GM13977 (cell line): ENCODE measurements at regions not wholly inside any gene's neighbourhood (a gene's known extent, or its start where the extent isn't known, plus 50 kb on each side); places are given as distances from the start of the nearest gene placed in this dataset.

Experiments used
- DNase-seq: peaks from one replicate; pipeline ENCODE4 v3.0.0; 2012; ENCODE audit warnings: low spot score
- in situ Hi-C: fragments of 300-500 bp; cut with MboI; formaldehyde crosslinking; loops from one replicate; pipeline ENCODE4 v1.12.0; 2022; ENCODE audit warnings: low sequenced_read_pairs, low pct_unique_long_range_greater_than_20kb, mixed read lengths, inconsistent platforms; ENCODE audit not compliant: unreplicated experiment
- TF ChIP-seq, protein P1 (sequence below): IDR thresholded peaks from 2 replicates; pipeline ENCODE4 v1.5.1; 2012; ENCODE audit warnings: mild to moderate bottlenecking, control low read depth; ENCODE audit not compliant: insufficient read depth; ENCODE audit errors: extremely low read depth, missing control alignments

DNA sequence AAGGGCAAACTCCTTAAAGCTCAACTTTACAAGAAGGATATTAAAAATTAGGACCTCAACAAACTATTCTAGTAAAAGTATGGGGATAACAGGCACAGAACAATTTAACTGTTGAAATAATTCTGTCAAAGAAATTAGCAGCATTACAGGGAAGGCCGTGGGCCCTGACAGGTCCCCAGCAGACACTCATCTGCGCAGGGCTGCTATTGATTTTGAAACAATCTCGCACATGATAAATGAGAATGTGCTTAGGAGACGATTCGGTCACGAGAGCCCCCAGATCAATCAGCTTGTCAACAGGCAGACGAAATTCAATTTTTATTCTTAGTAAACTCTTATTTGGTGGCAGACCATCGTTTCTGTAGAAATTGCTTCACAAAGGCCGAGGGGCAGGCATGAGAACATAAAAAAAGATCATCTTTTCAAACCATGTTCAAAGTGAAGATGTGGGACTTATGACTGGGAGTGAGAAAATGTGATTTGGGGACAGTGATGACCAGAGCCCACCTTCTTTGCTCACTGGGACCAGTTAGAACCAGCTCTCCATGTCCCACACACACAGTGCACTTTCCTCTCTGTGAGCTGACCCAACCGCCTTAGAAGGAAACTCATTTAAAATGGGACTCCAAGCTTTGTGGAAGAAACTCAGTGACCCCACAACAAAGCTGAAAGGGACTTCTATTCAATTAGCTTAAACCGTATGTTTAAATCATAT is 654.5 kb downstream of the TOX3 start:
- no peak for DNase-seq
- TF ChIP-seq, protein P1, sequence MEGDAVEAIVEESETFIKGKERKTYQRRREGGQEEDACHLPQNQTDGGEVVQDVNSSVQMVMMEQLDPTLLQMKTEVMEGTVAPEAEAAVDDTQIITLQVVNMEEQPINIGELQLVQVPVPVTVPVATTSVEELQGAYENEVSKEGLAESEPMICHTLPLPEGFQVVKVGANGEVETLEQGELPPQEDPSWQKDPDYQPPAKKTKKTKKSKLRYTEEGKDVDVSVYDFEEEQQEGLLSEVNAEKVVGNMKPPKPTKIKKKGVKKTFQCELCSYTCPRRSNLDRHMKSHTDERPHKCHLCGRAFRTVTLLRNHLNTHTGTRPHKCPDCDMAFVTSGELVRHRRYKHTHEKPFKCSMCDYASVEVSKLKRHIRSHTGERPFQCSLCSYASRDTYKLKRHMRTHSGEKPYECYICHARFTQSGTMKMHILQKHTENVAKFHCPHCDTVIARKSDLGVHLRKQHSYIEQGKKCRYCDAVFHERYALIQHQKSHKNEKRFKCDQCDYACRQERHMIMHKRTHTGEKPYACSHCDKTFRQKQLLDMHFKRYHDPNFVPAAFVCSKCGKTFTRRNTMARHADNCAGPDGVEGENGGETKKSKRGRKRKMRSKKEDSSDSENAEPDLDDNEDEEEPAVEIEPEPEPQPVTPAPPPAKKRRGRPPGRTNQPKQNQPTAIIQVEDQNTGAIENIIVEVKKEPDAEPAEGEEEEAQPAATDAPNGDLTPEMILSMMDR = no peak
- in situ Hi-C loops = no loop called here

DNA sequence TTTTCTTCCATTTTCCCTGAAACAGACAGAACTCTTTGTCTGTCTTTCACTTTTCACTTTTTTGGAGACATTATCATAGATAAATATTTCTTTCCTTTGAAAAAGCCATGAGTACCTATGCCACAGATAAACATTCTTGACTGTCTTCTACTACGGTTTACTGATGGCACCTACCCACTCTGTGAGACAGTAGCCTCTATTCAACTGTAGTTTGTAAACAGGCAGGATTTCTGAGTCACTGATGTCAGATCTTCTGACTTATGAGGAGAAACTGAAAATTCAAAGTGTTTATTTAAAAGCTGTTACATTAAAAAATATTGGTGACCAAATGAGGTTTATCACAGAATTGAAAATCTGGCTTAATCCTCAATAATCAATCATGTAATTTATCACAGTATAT is 658.4 kb downstream of the TOX3 start:
- in situ Hi-C loops = no loop called here
- TF ChIP-seq, protein P1 = no peak
- no peak for DNase-seq

DNA sequence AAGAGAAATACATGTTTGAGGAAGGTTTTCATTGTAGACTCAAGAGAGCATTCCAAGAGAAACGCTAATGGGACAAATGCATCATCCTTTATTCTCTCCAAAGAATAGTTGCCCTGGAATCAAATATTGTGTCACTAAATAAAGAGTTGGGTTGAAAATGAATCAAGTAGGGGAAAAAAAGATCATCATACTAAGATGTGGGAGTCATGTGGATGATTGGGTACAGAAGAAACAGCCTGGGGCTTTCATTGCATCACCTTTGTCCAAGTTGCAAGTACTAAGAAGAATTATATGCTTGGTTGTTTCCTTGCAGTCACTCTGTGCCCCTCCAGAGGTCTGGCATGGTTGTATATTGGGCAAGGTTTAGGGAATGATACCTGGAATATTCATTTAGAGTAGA is 658.9 kb downstream of the TOX3 start:
- TF ChIP-seq, protein P1 = no peak
- in situ Hi-C loops = no loop called here
- DNase-seq = no peak

DNA sequence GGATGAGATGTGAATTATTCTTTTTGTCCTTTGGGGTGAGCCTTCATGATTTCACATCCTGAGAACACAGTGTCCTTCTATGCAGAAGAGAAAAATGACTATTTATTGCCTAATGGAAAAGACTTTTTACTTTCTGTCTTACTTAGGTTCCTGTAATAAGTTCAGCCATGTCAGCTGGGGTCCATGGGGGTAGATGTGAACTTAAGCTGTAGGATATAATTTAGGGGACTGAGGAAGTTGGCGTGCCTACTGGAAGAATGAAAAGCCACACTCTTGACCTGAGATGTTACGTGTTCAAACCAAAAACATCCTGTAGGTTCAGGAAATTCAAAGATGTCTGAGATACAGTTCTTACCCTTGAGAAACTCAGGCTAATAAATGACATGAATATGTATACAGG is 660.5 kb downstream of the TOX3 start:
- in situ Hi-C loops = no loop called here
- TF ChIP-seq, protein P1 = no peak

DNA sequence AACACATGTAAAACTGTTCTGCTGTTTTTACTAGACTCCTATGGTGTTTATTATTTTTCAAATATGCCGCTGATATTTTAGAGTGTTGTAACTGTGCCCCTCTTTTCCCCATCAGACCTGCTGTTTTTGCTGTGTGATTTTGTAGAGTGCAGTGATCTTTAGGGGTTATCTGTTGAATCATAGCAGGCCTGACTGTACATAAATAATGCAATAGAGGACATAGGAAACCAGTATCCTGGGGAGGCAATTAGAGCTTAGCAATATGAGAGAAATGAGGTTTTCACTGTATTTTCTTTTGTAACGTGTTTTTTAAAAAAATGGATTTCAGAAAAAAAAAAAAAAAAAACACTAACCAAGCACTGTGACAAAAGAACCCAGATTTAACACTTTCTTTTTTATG is 662.2 kb downstream of the TOX3 start:
- in situ Hi-C loops = no loop called here
- DNase-seq = no peak
- TF ChIP-seq, protein P1 = no peak

More for the DNA sequence above, 660.5 kb downstream of the TOX3 start:
- DNase-seq = no peak

DNA sequence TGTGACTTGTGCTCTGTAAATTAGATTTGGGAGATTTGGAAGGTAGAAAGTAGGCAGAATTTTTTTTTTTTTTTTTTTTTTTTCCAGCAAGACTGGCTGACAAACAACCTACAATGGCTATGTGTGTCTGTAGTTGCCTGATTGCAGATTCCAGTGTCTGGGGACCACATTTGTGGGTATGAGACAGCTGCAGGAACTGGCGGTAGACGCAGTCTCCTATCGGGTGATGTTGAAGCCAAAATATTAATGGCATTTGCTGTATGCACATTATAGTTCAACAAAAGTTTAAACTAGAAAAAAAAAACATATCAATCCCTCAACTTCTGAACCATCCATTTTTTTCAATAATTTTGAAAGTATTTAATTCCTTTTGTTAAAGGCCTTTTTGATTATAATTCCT is 665.2 kb downstream of the TOX3 start:
- DNase-seq = no peak
- TF ChIP-seq, protein P1 = no peak
- in situ Hi-C loops = no loop called here

DNA sequence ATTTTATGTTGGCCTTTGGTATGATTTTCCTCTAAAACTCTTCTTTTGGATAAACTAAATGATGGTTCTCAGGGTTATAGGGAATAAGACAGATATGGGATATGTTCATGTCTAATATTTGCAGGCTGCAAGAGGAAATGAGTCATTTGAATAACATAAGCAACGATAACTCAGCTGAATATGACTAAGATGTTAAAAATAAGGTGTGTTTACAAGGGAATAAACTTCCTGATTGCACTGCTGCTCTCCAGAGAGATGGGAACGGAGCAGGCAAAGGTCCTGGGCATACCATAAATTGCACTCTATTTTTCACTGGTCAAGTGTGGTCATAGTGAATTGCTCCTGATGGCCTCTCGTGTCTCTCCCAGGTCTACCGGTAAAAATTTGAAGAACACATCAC is 666.2 kb downstream of the TOX3 start:
- in situ Hi-C loops = no loop called here
- DNase-seq = no peak
- TF ChIP-seq, protein P1 = no peak
